ENCODE measurements at regions not wholly inside any gene's neighbourhood (a gene's known extent, or its start where the extent isn't known, plus 50 kb on each side); places are given as distances from the start of the nearest gene placed in this dataset.

GRCh38 chr5:2303431-2304100, 420.8 kb upstream of the IRX4 start:
- Histone ChIP-seq H3K79me2 (replicated peaks; ENCODE audit: insufficient read depth) (no peaks in the 10 kb centered on the region), H3F3A (replicated peaks; ENCODE audit: low read depth) (no peaks in the 10 kb centered on the region), H2AFZ (no peak overlapping the region), H4K20me1 (replicated peaks; ENCODE audit: insufficient read depth) (no peaks in the 10 kb centered on the region), H3K4me2 (no peak overlapping the region), H3K27me3 (ENCODE audit: insufficient read depth) (no peaks in the 10 kb centered on the region), H3K4me3 (no peak overlapping the region), H3K27ac (ENCODE audit: low read depth) (no peak overlapping the region), H3K9me2 (ENCODE audit: insufficient read depth) (peaks cover 5% of the 10 kb centered on the region; the same call in 1 of the 2 replicates), H3K4me1 (ENCODE audit: insufficient read depth) (no peaks in the 10 kb centered on the region), H3K36me3 (ENCODE audit: insufficient read depth) (no peaks in the 10 kb centered on the region)
- H3K27ac Mint-ChIP-seq, result no peak overlapping the region; the same call in 1 of the 2 replicates
- H3K4me3 Mint-ChIP-seq, result no peak overlapping the region
- H3K36me3 Mint-ChIP-seq (ENCODE audit: low read depth), result no peaks in the 10 kb centered on the region
- ATAC-seq (peak; percentile 18; the same call in 2 of the 3 replicates), DNase-seq (ENCODE audit: low spot score) (no peak)
- H3K4me1 Mint-ChIP-seq, result peaks cover 31% of the 10 kb centered on the region
- H3K9me3 Mint-ChIP-seq, result no peaks in the 10 kb centered on the region
- peaks cover 13% of the 10 kb centered on the region for H3K27me3 Mint-ChIP-seq (ENCODE audit: insufficient read depth, low read depth, poor library complexity)
- TF ChIP-seq ZNF331 (CRISPR knock-in tag; IDR thresholded peaks at IDR 0.05; ENCODE audit: low read depth) (no peak), EZH2 (IDR thresholded peaks at IDR 0.05; ENCODE audit: low read depth, unreplicated experiment) (no peak), STAT1 (IDR thresholded peaks at IDR 0.05; ENCODE audit: unreplicated experiment) (no peak), NANOG (IDR thresholded peaks at IDR 0.05; ENCODE audit: borderline replicate concordance) (no peak), ZNF114 (CRISPR knock-in tag; IDR thresholded peaks at IDR 0.05) (no peak), ZNF462 (CRISPR knock-in tag; IDR thresholded peaks at IDR 0.05) (no peak), ETS1 (IDR thresholded peaks at IDR 0.05) (no peak), EZH2phosphoT487 (IDR thresholded peaks at IDR 0.05; ENCODE audit: unreplicated experiment) (no peak)

Measured in GM23338 (cell line).